AG09309 (cell line): ENCODE measurements at regions not wholly inside any gene's neighbourhood (a gene's known extent, or its start where the extent isn't known, plus 50 kb on each side); places are given as distances from the start of the nearest gene placed in this dataset.

Source experiments
- DNase-seq: peaks from one replicate; pipeline ENCODE4 v3.0.0-alpha.2; 2010; ENCODE audit warnings: low read depth
- H3K4me3 ChIP-seq: 2 replicates; pipeline ENCODE4 v1.5.1; 2011; ENCODE audit warnings: mild to moderate bottlenecking, low read depth, low read length, moderate library complexity; ENCODE audit not compliant: control insufficient read depth
- TF ChIP-seq, protein P1 (sequence below): IDR thresholded peaks from 2 replicates; pipeline ENCODE4 v1.5.1; 2011; ENCODE audit warnings: mild to moderate bottlenecking, low read depth, low read length, inconsistent platforms; ENCODE audit not compliant: insufficient read depth, control insufficient read depth; ENCODE audit errors: missing control alignments

GRCh38 chr16:13638218-13638617 lies 281.7 kb upstream of the ERCC4 start:
- TF ChIP-seq, protein P1, sequence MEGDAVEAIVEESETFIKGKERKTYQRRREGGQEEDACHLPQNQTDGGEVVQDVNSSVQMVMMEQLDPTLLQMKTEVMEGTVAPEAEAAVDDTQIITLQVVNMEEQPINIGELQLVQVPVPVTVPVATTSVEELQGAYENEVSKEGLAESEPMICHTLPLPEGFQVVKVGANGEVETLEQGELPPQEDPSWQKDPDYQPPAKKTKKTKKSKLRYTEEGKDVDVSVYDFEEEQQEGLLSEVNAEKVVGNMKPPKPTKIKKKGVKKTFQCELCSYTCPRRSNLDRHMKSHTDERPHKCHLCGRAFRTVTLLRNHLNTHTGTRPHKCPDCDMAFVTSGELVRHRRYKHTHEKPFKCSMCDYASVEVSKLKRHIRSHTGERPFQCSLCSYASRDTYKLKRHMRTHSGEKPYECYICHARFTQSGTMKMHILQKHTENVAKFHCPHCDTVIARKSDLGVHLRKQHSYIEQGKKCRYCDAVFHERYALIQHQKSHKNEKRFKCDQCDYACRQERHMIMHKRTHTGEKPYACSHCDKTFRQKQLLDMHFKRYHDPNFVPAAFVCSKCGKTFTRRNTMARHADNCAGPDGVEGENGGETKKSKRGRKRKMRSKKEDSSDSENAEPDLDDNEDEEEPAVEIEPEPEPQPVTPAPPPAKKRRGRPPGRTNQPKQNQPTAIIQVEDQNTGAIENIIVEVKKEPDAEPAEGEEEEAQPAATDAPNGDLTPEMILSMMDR: no peak
- no peak for DNase-seq
- H3K4me3 ChIP-seq: no peak overlapping the region

- TF ChIP-seq, protein P1: no peak
- DNase-seq: no peak
- H3K4me3 ChIP-seq: no peak overlapping the region
Measured at GRCh38 chr16:13643412-13643811, 276.5 kb upstream of the ERCC4 start.

DNA sequence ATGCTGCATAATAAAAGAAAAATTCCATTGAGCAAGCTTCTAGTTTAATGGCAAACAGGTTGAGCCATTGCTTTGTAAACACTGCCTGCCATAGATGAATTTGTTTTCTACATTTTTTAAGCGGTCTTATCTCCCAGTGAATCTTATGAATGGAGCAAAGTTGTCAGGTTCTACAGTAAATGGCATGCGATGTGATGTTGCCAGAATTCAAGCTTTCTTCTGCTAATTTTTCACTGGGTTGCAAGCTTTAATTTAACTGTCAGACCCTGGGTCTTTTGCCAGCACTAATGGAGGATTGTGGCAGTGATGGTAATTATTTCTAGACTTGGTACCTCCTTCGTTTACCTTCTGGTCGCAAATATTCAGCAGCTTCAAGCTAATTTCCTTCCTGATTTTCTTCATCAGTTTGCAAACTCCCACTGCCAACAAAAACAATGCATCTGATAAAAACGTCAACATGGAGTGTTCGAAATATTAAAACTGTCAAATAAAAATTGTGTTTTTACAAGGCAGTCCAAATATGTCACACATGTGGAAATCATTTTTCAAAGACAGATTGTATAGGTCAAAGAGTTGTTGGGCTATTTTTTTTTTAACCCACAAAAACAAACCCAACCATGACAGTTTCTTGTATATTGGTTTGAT lies 274.2 kb upstream of the ERCC4 start:
- TF ChIP-seq, protein P1: no peak
- DNase-seq: no peak

GRCh38 chr16:13660807-13661206 lies 259.1 kb upstream of the ERCC4 start:
- TF ChIP-seq, protein P1: no peak
- no peak overlapping the region for H3K4me3 ChIP-seq
- DNase-seq: no peak

More for the DNA sequence above, 274.2 kb upstream of the ERCC4 start:
- H3K4me3 ChIP-seq: no peak overlapping the region

DNA sequence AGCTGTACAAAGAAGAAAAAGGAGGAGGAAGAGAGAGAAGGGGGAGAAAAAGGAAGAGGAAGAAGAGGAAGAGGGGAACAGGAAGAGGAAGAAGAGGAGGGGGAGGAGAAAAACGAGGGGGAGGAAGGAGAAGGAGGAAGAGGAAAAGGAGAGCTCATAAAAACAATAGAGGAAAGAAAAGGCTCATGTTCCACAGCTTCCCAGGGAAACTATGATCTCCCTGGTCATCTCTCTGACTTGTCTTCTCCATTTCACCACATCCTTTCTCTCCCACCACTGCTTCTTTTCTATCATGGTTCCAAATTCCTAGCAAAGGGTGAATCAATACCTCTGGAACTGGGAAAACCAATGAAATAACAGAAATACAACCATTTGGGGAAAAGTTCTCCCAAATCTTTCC lies 254.1 kb upstream of the ERCC4 start:
- no peak overlapping the region for H3K4me3 ChIP-seq
- TF ChIP-seq, protein P1: no peak
- no peak for DNase-seq

DNA sequence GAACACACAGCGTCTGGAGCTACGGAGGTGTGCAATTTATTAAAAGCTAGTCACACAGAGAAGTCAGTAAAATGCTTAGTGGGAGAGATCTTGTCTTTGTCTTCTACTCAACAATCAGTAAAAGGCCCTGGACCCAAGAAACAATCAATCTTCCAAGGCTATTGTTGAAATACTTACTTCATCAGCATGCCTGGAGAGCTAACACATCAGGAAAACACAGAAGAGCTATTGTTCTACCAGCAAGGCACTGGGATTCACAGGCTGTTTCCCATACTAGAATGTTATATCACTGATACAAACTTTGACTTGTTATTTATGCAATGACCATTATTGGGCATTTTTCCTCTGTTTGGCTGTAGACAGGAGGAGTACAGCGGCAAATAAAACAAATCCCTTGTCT lies 247.8 kb upstream of the ERCC4 start:
- no peak overlapping the region for H3K4me3 ChIP-seq
- no peak for DNase-seq
- TF ChIP-seq, protein P1: no peak
